ENCODE measurements at regions not wholly inside any gene's neighbourhood (a gene's known extent, or its start where the extent isn't known, plus 50 kb on each side); places are given as distances from the start of the nearest gene placed in this dataset.

DNA sequence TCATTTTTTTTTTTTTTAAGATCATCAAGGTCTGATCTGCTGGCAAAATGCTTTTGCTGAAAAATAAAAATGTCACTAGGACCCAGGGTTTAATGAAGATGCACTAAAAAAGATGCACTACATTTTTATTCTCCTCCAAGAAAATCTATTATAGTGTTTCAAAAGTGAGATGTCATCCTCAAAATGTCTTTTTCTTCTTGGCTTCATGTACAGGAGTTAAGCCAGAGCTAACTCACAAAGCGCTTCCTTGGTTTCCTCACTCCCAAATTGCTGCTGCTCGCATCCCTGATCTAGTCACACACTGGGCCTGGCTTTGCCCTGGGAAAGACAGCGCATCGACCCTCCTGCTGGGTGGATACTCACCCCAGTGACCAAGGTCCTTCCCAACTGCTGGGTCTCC lies 113.4 kb upstream of the CCDC68 start:
- intact Hi-C loops (cut with DNase I): no loop called here
- no peak for DNase-seq
- ATAC-seq: no peak

DNA sequence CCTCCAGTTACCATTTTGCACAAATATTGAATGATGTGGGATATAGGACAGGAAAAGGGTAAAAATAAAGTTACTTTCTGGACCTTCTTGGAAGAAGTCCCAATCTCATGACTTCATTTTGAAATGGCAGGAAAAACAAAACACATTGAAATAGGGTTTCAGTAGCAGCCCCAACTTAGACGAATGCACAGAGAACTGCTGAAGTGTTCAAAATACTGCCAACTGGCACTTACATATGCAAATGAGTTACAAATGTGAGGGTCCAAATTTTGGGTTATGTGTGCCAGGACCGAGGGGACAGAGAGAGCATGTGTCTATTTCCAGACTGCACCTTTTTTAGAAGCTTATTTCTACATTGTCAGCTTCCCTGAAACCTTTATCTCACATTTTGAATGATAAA lies 112.9 kb upstream of the CCDC68 start:
- ATAC-seq: no peak
- DNase-seq: no peak
- intact Hi-C loops (cut with DNase I): no loop called here

DNA sequence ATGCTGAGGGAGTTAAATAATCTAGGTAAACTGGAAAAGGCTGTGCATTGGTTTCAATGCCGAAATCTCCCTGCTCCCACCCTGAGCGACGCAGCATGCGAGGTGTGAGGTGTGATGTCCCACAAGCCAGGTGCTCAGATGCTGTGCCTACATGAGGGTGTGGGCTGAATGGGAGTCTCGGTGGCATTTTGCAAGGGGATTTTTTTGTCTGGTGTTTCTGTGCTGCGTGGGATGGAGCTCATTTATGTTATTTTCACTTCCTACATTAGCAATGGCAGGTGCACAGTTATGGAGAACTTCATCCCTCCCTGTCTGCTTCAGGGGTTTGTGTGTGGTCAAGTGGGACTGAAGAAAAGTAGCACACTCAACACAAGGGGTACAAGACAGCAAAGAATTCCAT lies 110.2 kb upstream of the CCDC68 start:
- no peak for ATAC-seq
- DNase-seq: no peak
- intact Hi-C loops (cut with DNase I): no loop called here

DNA sequence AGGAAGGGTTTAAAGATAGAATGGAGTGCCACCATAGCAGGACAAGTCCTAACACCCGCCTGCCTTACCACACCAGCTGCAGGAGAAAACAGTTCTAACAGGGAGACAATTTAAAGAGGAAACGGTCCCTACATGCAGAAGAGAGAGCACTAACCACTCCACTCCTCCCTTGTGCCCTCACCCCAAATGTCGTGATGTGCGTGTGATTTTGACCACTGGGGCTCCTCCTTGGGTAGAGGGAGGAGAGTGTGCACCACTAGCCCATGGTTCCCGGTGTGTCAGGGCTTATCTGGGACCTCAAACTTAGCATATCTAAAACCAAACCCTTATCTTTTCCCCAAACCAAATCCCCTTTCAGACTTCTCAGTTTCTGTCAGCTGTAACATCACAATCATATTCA lies 105.5 kb upstream of the CCDC68 start:
- no peak for DNase-seq
- intact Hi-C loops (cut with DNase I): no loop called here

DNA sequence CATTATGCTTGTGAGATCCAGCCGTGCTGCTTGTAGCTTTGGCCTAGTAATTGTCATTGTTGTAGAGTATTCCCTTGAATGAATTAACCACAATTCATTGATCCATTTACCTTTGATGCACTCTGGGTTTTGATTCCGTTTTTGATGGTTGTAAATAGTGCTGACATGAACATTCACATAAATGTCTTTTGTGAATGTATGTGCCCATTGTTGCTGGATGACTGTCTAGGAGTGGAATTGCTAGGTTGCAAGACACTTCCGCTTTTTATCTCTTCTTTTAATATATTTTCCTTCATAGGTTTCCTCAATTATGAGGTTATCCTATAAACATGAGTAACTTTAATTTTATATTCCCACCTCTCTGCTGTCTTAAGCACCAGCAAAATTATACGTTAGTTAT lies 104.8 kb upstream of the CCDC68 start:
- ATAC-seq: no peak
- intact Hi-C loops (cut with DNase I): no loop called here
- DNase-seq: no peak

More for the DNA sequence above, 105.5 kb upstream of the CCDC68 start:
- no peak for ATAC-seq

DNA sequence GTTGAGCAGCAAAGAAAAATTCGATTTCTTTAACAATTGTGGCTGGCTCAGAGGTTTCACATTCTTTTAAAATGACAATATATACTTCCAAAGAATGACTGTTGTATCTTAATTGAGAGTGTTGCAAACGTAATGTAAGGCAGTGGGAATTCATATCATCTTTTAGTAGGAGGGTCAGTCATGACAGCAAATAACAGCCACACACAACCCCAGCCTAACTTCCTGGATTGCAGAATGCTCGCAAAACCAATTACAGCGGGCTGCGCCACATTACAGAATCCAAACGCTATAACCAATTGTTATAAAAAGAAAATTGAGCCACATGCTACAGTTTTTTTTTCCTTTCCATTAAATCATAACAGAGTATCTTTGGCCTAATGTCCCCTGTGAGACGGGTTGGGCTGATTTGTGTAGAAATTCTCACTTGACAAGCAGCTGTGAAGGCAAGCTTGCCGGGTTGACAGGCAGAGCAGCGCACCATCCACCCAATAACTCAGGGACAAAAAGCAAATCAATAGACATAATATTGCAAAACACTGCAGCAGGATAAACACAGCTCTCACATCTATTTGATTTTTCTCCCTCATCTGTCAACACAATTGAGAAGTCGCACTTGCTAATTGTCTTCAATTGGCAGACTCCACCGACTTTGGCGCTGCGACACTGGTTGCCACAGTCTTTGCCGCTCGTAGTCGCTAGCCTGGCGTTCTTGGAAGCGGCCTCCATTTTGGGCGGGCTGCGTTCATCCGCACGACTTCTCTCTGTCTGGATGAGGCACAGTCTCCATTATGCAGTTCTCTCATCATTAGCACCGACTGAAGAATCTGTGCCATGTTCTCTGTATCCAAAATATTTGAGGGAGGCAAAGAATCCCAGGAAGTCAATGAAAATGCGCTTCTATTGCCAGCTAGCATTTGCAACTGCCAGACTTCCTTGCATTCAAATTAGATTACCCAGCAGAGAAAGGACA lies 95.0 kb upstream of the CCDC68 start:
- intact Hi-C loops (cut with DNase I): no loop called here
- DNase-seq (no peak), ATAC-seq (no peak)

DNA sequence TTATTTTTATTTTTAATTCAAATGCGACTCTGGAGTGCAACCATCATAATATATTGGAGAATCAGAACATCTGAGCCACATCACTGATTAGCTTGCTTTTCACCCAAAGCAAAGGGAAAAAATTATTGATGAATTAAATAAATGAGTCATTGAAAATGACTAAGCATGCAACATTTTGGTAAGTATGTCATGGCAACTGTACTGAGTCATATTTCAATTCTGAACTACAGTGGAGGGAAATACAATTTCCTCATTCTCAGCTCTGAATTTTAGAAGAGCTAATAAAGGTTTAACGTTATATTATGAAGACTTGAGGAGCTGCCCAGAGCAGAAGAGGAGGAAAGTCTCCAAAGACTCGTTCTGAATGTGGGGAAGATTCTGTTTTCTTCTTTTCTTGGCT lies 89.6 kb upstream of the CCDC68 start:
- DNase-seq (no peak), ATAC-seq (no peak)
- intact Hi-C loops (cut with DNase I): no loop called here

DNA sequence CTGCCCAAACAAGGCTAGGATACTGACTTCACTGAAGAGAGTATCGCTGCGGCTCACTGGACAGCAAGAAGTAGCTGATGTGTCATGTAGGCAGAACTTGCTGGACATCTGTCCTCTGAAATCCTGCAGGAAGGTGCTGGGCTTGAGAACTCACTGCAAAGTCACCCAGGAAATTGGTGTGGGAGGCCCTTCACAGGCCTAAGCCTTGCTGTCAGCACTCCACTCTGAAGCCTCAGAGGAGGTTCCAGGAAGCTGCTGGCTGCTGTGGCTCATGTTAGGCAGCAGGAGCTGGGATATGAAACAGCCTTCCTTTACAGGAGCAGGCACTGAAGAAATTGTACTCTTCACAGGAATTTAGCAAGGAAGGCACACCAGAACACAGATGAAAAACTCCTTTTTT lies 88.3 kb upstream of the CCDC68 start:
- ATAC-seq (no peak), DNase-seq (no peak)
- intact Hi-C loops (cut with DNase I): no loop called here

DNA sequence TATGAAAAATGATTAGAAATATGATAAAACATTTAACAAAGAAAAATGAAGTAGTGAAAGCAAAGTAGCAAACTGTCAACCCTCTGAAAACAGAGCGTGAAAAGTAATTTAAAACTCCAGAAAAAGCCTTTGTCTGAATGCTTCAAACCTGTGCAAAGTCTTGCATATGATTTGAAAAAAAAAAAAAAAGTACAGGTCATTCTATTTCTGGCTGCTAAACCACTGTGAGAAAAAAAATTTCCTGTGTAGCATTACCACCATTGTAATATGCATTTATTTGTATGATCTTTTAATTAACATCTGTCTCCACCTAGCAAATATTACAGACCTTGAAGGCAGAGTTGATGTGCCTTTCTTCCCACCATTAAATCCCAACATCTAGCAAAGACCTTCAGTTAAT lies 82.1 kb upstream of the CCDC68 start:
- ATAC-seq (no peak), DNase-seq (no peak)
- intact Hi-C loops (cut with DNase I): no loop called here

DNA sequence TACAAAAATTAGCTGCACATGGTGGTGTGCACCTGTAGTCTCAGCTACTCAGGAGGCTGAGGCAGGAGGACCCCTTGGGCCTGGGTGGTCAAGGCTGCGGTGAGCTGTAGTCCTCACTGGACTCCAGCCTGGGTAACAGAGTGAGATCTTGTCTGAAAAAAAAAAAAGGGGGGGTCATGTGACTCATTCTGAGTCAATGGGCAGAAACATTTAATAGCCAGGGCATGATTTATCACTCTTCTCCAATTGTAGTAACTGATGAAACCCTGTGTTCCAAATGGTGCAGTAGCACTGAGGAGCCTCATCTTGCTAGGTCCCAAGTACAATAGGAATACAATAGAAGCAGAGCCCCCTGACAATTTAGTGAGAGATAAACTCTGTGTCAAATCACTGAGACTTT lies 78.9 kb upstream of the CCDC68 start:
- intact Hi-C loops (cut with DNase I): no loop called here
- DNase-seq (no peak), ATAC-seq (no peak)

DNA sequence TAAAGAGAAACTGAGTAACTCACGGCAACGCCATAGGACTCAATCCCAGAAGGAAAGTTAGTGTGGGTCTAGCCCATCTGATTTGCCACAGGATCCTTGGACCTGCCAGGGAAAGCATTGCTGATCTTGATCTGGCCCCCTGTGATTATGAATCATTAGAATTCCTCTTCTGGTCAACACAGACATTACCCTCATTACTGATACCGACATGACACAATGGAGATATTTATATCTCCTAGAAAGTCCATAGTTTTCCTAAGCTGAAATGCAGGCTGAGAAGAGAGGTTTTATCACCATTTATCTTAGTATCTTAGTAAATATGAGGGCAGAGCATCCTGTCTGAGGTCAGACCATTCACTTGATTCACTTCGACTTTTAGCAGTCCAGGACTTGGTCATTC lies 75.5 kb upstream of the CCDC68 start:
- ATAC-seq (no peak), DNase-seq (no peak)
- intact Hi-C loops (cut with DNase I): no loop called here

DNA sequence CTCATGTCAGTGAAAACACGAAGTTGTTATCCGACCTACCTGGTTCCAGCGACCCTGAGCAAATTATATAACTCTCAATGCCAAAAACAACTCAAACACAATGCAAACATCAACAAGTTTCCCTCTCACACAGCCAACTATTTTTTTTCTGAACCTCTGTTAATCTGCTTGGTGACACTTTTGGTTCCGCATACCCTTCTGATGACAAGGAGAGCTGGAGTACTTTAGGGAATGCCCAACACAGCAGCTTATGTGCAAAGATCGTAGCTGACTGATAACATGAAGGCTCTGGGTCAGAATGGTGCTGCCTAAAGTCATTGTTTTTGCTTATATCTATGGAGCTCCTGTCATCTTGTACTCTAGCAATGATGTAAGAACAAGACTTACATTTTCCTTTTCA lies 72.7 kb upstream of the CCDC68 start:
- intact Hi-C loops (cut with DNase I): no loop called here
- ATAC-seq (no peak), DNase-seq (no peak)

DNA sequence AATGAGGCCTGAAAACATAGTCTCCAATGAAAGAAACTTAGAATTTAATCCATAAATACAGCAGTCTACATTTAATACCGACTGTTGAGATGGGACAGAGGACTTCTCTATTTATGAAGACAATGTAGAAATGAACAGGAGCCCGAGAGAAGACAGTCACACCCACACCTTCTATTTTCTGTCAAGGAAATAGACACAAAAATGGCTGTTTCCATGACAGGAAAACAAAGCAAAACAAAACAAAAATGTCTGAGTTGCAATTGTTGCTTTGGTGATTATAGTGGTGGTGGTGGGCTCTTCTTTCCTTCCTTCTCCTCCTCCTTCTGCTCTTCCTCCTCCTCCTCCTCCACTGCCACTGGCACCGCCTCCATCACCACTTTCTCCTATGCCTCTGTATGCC lies 72.3 kb upstream of the CCDC68 start:
- DNase-seq: no peak

DNA sequence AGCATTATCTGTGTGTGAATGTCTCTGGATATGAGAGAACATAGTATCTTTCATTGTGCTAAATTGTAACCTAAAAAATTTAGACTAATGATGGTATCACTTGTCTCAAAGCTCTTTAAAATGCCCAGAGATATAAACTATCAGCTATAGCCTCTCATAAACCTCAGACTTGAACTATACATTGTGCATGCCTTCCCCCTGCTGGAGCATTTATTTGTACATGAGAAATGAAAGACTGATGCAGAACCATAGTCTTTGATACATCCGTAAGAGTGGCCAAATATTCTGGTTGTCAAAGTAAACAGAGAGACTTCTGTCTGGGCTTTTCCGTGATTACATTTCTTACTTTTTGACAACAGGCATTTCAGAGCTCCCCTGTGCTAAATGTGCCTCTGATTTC lies 71.9 kb upstream of the CCDC68 start:
- ATAC-seq (no peak), DNase-seq (no peak)
- intact Hi-C loops (cut with DNase I): no loop called here

More for the DNA sequence above, 72.3 kb upstream of the CCDC68 start:
- ATAC-seq: no peak
- intact Hi-C loops (cut with DNase I): no loop called here

DNA sequence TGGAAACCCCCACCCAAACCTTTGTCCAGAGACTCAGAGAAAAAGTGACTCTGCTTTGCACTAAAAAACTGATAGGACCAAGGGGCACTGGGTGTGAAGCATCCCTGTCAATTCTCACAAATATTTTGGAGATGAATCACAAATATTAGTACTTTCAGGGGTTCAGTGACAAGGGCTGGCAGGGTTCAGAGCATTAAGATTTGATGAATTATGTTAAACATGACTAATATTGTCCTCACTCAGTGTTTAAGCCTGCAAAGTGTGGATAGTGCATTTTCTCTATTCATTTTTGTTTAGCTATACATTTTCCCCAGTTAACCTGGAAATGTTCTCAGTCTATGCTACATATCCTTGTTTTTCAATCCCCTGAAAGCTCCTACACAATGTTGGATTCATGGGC lies 65.3 kb upstream of the CCDC68 start:
- DNase-seq (no peak), ATAC-seq (no peak)
- intact Hi-C loops (cut with DNase I): no loop called here

DNA sequence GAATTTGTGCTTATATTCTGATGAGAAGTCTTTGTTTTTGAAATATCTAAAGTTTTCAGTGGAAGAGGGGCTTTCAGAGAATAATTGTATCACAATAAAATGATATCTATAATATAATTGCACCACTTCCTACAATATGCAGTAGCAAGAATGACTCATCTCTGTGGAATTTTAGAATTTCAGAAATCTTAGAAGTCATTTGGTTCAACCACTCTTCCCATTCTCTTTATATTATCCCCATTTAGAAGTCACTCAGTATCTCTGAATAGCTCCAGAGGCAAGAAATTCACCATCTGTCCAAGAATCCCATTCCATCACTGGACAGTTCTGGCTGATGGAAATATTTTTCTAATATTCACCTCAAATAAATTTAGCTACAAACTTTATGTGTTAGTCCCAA lies 59.3 kb upstream of the CCDC68 start:
- ATAC-seq (no peak), DNase-seq (no peak)
- intact Hi-C loops (cut with DNase I): no loop called here

DNA sequence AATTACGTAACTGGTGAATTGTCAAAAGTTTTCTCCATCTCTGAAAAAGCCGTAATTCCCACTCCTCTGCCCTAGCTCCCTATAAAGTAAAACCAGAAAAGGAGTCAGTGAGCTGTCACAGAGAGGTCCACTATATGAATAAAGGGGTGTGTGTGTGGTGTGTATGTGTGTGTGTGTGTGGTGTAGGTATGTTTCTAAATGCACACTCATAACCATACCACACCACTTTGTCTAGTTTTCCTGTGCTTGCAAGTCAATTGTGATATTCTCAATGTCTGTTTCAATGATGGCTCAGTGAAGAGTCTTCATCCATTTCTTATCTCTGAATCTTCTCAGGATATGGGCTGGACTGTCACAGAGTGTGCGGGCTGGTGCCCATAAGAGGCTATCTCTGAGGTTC lies 54.8 kb upstream of the CCDC68 start:
- no peak for ATAC-seq
- intact Hi-C loops (cut with DNase I): no loop called here

DNA sequence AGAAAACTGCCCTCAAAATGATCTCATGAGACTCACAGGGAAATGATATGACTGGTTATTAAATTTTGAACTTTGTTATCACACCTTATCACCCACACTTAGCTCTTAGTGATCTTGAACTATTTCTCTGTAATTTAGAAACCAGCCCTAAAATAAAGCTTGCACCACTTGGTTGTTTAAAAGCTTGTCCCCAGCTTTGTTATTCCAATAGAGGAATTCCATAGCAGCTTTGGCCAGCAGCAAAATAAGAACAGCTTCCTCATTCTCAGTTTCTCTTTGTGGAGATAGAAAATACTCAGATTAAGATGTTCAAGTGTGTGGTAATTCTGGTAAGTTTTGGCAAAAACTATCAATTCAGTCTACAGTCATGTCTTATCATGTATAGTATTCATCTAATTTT lies 54.4 kb upstream of the CCDC68 start:
- intact Hi-C loops (cut with DNase I): no loop called here
- ATAC-seq (no peak), DNase-seq (no peak)

More for the DNA sequence above, 54.8 kb upstream of the CCDC68 start:
- DNase-seq: no peak

DNA sequence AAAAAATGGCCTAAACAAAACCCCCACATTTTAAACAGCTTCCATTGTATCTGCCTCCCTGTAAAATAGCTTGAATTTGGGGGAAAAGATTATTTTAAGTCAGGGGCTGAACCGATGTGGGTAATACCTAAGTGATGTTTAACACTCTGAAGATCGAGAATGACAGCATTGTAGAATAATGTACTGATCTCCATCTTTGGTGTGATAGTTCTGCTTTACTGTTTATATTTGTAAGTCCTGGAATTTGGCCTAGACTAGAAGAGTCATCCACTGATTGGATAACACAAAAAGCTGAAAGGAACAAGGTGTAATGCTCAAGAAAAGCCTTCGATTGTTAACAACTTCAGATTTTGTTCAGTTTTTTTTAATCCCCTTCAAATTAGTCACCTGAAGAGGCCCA lies 53.8 kb upstream of the CCDC68 start:
- intact Hi-C loops (cut with DNase I): no loop called here
- no peak for DNase-seq
- no peak for ATAC-seq

DNA sequence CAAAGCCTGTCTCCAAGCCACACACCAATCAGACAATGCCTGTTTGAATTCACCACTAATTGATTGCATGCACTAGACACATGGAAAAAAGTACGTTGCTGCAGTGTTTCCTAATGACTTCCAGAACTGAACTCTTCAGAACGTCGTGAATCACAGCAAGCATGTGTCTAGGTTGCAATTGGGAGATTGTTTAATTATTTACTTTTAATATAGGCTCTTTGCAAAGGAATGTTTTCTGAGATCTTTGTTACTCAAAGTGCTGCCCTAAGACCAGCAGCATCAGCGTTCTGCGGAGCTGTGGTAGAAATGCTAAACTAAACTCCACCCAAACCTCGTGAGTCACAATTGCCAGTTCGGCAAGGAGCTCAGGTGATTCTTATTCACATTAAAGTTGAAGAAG lies 52.7 kb upstream of the CCDC68 start:
- ATAC-seq (no peak), DNase-seq (no peak)
- intact Hi-C loops (cut with DNase I): no loop called here

Measured in left cardiac atrium (tissue), 4 donors.